ENCODE measurements at regions not wholly inside any gene's neighbourhood (a gene's known extent, or its start where the extent isn't known, plus 50 kb on each side); places are given as distances from the start of the nearest gene placed in this dataset.
"Not testable (repeated sequence)": the region's sequence is repeated elsewhere in the genome, so short reads cannot be mapped to it uniquely, and the experiment has no call there.

DNA sequence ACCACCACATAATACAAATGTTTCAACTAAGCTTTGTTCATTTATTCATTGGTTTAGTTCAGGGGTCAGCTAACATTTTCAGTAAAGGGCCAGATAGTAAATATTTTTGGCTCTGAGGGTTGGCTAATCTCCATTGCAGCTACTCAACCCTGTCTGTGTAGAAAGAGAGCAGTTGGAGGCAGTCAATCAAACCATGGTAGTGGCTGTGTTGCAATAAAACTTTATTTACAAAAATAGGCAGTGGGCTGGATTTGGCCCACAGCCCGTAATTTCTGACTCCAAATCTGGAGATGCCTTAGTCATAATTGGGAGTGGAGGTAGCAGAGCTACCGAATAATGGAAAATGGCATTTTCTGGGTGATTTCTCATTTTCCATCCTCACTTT, 242.5 kb upstream of the ZFP64 start:
- Histone ChIP-seq H3K27me3 (replicated peaks; ENCODE audit: control insufficient read depth, insufficient read depth, low read length, poor library complexity, severe bottlenecking) (no peaks in the 10 kb centered on the region), H3K36me3 (ENCODE audit: control insufficient read depth, insufficient read depth, low read length) (no peaks in the 10 kb centered on the region), H3K9me3 (ENCODE audit: control insufficient read depth, low read length) (no peaks in the 10 kb centered on the region), H3K27ac (ENCODE audit: insufficient read depth, low read length, poor library complexity, severe bottlenecking) (no peak overlapping the region), H3K4me1 (ENCODE audit: control insufficient read depth, insufficient read depth, low read length, poor library complexity, severe bottlenecking) (peaks cover 2% of the 10 kb centered on the region), H3K4me3 (ENCODE audit: insufficient read depth, low read depth, low read length, poor library complexity, severe bottlenecking) (no peak overlapping the region)
- no peak for DNase-seq

- H3K9me3 ChIP-seq (ENCODE audit: control insufficient read depth, low read length): no peaks in the 10 kb centered on the region
- H3K4me3 ChIP-seq (ENCODE audit: insufficient read depth, low read depth, low read length, poor library complexity, severe bottlenecking): no peak overlapping the region
- DNase-seq: no peak
- H3K27ac ChIP-seq (ENCODE audit: insufficient read depth, low read length, poor library complexity, severe bottlenecking): no peak overlapping the region
- H3K27me3 ChIP-seq (replicated peaks; ENCODE audit: control insufficient read depth, insufficient read depth, low read length, poor library complexity, severe bottlenecking): no peaks in the 10 kb centered on the region
- peaks cover 2% of the 10 kb centered on the region for H3K4me1 ChIP-seq (ENCODE audit: control insufficient read depth, insufficient read depth, low read length, poor library complexity, severe bottlenecking)
- no peaks in the 10 kb centered on the region for H3K36me3 ChIP-seq (ENCODE audit: control insufficient read depth, insufficient read depth, low read length)
These were observed 241.9 kb upstream of the ZFP64 start for GRCh38 chr20:52433326-52434040.

GRCh38 chr20:52432740-52433139, 241.2 kb upstream of the ZFP64 start:
- Histone ChIP-seq H3K27ac (ENCODE audit: insufficient read depth, low read length, poor library complexity, severe bottlenecking) (no peak overlapping the region), H3K36me3 (ENCODE audit: control insufficient read depth, insufficient read depth, low read length) (no peaks in the 10 kb centered on the region), H3K27me3 (replicated peaks; ENCODE audit: control insufficient read depth, insufficient read depth, low read length, poor library complexity, severe bottlenecking) (no peaks in the 10 kb centered on the region), H3K9me3 (ENCODE audit: control insufficient read depth, low read length) (no peaks in the 10 kb centered on the region), H3K4me1 (ENCODE audit: control insufficient read depth, insufficient read depth, low read length, poor library complexity, severe bottlenecking) (no peaks in the 10 kb centered on the region), H3K4me3 (ENCODE audit: insufficient read depth, low read depth, low read length, poor library complexity, severe bottlenecking) (no peak overlapping the region)
- no peak for DNase-seq

GRCh38 chr20:52429029-52429428, 237.4 kb upstream of the ZFP64 start:
- Histone ChIP-seq H3K4me1 (ENCODE audit: control insufficient read depth, insufficient read depth, low read length, poor library complexity, severe bottlenecking) (no peaks in the 10 kb centered on the region), H3K9me3 (ENCODE audit: control insufficient read depth, low read length) (no peaks in the 10 kb centered on the region), H3K4me3 (ENCODE audit: insufficient read depth, low read depth, low read length, poor library complexity, severe bottlenecking) (no peak overlapping the region), H3K27me3 (replicated peaks; ENCODE audit: control insufficient read depth, insufficient read depth, low read length, poor library complexity, severe bottlenecking) (no peaks in the 10 kb centered on the region), H3K36me3 (ENCODE audit: control insufficient read depth, insufficient read depth, low read length) (no peaks in the 10 kb centered on the region), H3K27ac (ENCODE audit: insufficient read depth, low read length, poor library complexity, severe bottlenecking) (no peak overlapping the region)
- no peak for DNase-seq

DNA sequence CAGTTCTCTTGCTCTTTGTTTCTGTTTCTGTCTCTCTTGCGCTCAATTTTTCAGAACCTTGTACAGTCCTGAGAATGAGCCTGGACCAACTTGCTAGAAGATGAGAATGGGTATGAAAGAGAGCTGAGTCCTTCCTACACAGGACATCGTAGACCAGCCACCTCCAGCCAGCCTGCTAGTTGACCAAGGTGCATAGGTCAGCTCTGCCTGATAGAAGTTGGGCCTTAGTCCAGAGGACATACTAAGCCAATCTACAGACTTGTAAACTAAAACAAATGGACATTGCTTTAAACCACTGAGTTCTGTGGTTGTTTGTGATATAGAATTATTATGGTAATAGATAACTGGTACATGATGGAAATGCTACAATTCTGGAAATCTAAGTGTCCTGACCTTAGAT, 236.4 kb upstream of the ZFP64 start:
- no peak for DNase-seq
- Histone ChIP-seq H3K27ac (ENCODE audit: insufficient read depth, low read length, poor library complexity, severe bottlenecking) (no peak overlapping the region), H3K4me1 (ENCODE audit: control insufficient read depth, insufficient read depth, low read length, poor library complexity, severe bottlenecking) (no peaks in the 10 kb centered on the region), H3K9me3 (ENCODE audit: control insufficient read depth, low read length) (no peaks in the 10 kb centered on the region), H3K4me3 (ENCODE audit: insufficient read depth, low read depth, low read length, poor library complexity, severe bottlenecking) (no peak overlapping the region), H3K27me3 (replicated peaks; ENCODE audit: control insufficient read depth, insufficient read depth, low read length, poor library complexity, severe bottlenecking) (no peaks in the 10 kb centered on the region), H3K36me3 (ENCODE audit: control insufficient read depth, insufficient read depth, low read length) (no peaks in the 10 kb centered on the region)

DNA sequence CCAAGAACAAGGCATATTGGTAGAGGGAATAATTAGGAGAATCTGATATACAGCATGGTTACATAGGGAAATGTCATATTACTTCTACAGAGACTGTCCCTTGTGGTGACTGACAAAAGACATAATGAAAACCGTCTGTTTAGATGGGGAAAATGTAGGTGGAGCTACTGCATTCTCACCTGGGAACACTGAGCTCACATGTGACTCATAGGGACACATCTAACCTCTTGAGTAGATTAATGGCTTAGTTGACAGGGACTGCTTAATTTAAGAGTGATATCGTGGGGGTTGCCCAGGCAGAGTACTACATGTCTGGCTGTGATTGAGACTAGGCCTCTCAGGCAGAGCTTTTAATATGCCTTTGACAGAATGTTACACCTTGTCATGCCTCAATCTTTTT, 235.3 kb upstream of the ZFP64 start:
- no peaks in the 10 kb centered on the region for H3K27me3 ChIP-seq (replicated peaks; ENCODE audit: control insufficient read depth, insufficient read depth, low read length, poor library complexity, severe bottlenecking)
- H3K36me3 ChIP-seq (ENCODE audit: control insufficient read depth, insufficient read depth, low read length): no peaks in the 10 kb centered on the region
- H3K4me3 ChIP-seq (ENCODE audit: insufficient read depth, low read depth, low read length, poor library complexity, severe bottlenecking): no peak overlapping the region
- no peak overlapping the region for H3K27ac ChIP-seq (ENCODE audit: insufficient read depth, low read length, poor library complexity, severe bottlenecking)
- DNase-seq: no peak
- no peaks in the 10 kb centered on the region for H3K9me3 ChIP-seq (ENCODE audit: control insufficient read depth, low read length)
- H3K4me1 ChIP-seq (ENCODE audit: control insufficient read depth, insufficient read depth, low read length, poor library complexity, severe bottlenecking): no peaks in the 10 kb centered on the region

DNA sequence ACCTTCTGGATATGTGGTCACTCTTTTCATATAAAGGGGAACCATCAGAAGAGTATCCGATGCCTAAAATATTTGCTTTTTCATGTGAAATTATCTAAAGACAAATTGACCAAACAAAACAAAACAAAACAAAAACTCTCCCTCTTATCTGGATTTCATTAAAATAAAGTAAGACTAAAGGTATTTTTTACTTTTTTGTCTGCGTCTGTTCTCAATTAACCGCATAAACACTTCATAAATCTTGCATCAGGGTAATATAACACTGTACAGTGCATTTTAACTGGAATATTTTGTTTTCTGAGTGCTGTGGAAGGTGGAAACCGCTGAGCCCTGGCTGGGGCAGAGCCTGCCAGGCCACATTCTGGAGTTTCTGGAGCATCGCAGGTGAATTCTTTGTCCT, 234.1 kb upstream of the ZFP64 start:
- no peaks in the 10 kb centered on the region for H3K36me3 ChIP-seq (ENCODE audit: control insufficient read depth, insufficient read depth, low read length)
- H3K9me3 ChIP-seq (ENCODE audit: control insufficient read depth, low read length): no peaks in the 10 kb centered on the region
- H3K27me3 ChIP-seq (replicated peaks; ENCODE audit: control insufficient read depth, insufficient read depth, low read length, poor library complexity, severe bottlenecking): no peaks in the 10 kb centered on the region
- no peak overlapping the region for H3K27ac ChIP-seq (ENCODE audit: insufficient read depth, low read length, poor library complexity, severe bottlenecking)
- H3K4me3 ChIP-seq (ENCODE audit: insufficient read depth, low read depth, low read length, poor library complexity, severe bottlenecking): no peak overlapping the region
- no peaks in the 10 kb centered on the region for H3K4me1 ChIP-seq (ENCODE audit: control insufficient read depth, insufficient read depth, low read length, poor library complexity, severe bottlenecking)
- DNase-seq: no peak

DNA sequence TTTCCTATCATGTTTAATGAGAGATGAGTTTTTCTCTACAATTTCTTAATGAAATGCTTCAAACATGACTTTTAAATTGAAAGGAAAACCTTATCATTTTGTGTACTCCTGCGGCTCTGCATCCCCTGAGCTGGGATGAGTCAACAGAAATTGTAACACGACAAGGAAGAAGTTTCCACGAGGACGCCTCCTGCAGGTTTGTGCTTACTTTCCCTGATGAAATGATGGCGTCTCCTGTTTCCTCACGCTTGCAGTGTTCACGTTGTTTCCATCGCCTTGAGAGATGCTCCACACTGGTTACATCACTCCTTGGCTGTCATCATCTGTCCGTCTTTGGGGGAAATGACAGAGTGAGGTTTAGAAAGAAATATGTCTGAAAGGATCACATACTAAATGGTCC, 233.7 kb upstream of the ZFP64 start:
- Histone ChIP-seq H3K27ac (ENCODE audit: insufficient read depth, low read length, poor library complexity, severe bottlenecking) (no peak overlapping the region), H3K27me3 (replicated peaks; ENCODE audit: control insufficient read depth, insufficient read depth, low read length, poor library complexity, severe bottlenecking) (no peaks in the 10 kb centered on the region), H3K4me3 (ENCODE audit: insufficient read depth, low read depth, low read length, poor library complexity, severe bottlenecking) (no peak overlapping the region), H3K9me3 (ENCODE audit: control insufficient read depth, low read length) (no peaks in the 10 kb centered on the region), H3K4me1 (ENCODE audit: control insufficient read depth, insufficient read depth, low read length, poor library complexity, severe bottlenecking) (no peaks in the 10 kb centered on the region), H3K36me3 (ENCODE audit: control insufficient read depth, insufficient read depth, low read length) (no peaks in the 10 kb centered on the region)
- no peak for DNase-seq

GRCh38 chr20:52424357-52424942, 232.9 kb upstream of the ZFP64 start:
- not testable (repeated sequence) for H3K27ac ChIP-seq (ENCODE audit: insufficient read depth, low read length, poor library complexity, severe bottlenecking); H3K27me3 ChIP-seq (replicated peaks; ENCODE audit: control insufficient read depth, insufficient read depth, low read length, poor library complexity, severe bottlenecking); H3K4me1 ChIP-seq (ENCODE audit: control insufficient read depth, insufficient read depth, low read length, poor library complexity, severe bottlenecking); H3K9me3 ChIP-seq (ENCODE audit: control insufficient read depth, low read length); H3K4me3 ChIP-seq (ENCODE audit: insufficient read depth, low read depth, low read length, poor library complexity, severe bottlenecking); H3K36me3 ChIP-seq (ENCODE audit: control insufficient read depth, insufficient read depth, low read length); DNase-seq

GRCh38 chr20:52423536-52424140, 232.1 kb upstream of the ZFP64 start:
- not testable (repeated sequence) for H3K4me3 ChIP-seq (ENCODE audit: insufficient read depth, low read depth, low read length, poor library complexity, severe bottlenecking); H3K4me1 ChIP-seq (ENCODE audit: control insufficient read depth, insufficient read depth, low read length, poor library complexity, severe bottlenecking); H3K9me3 ChIP-seq (ENCODE audit: control insufficient read depth, low read length); H3K27me3 ChIP-seq (replicated peaks; ENCODE audit: control insufficient read depth, insufficient read depth, low read length, poor library complexity, severe bottlenecking); H3K27ac ChIP-seq (ENCODE audit: insufficient read depth, low read length, poor library complexity, severe bottlenecking); H3K36me3 ChIP-seq (ENCODE audit: control insufficient read depth, insufficient read depth, low read length); DNase-seq
